ENCODE measurements at regions not wholly inside any gene's neighbourhood (a gene's known extent, or its start where the extent isn't known, plus 50 kb on each side); places are given as distances from the start of the nearest gene placed in this dataset.

- H3K27me3 ChIP-seq (replicated peaks; ENCODE audit: insufficient read depth): no peaks in the 10 kb centered on the region
- H3K4me1 ChIP-seq (ENCODE audit: control insufficient read depth in 1 of 2, low read depth in 2 of 2): no peaks in the 10 kb centered on the region
- ATAC-seq (ENCODE audit: insufficient number of reproducible peaks, low FRiP score, low read depth) (no peak), DNase-seq (ENCODE audit: low spot score) (no peak)
- H3K9me3 ChIP-seq: no peaks in the 10 kb centered on the region
- TF ChIP-seq CTCF (IDR thresholded peaks at IDR 0.05): no peak
- no peak overlapping the region for H3K27ac ChIP-seq
- no peaks in the 10 kb centered on the region for H3K36me3 ChIP-seq
- H3K4me3 ChIP-seq: no peak overlapping the region
Measured at GRCh38 chr18:66826211-66826610, 222.3 kb upstream of the CDH19 start.

GRCh38 chr18:66825347-66825746 is 221.5 kb upstream of the CDH19 start:
- H3K36me3 ChIP-seq: no peaks in the 10 kb centered on the region
- no peaks in the 10 kb centered on the region for H3K9me3 ChIP-seq
- no peak overlapping the region for H3K4me3 ChIP-seq
- TF ChIP-seq CTCF (IDR thresholded peaks at IDR 0.05): no peak
- no peaks in the 10 kb centered on the region for H3K4me1 ChIP-seq (ENCODE audit: control insufficient read depth in 1 of 2, low read depth in 2 of 2)
- ATAC-seq (ENCODE audit: insufficient number of reproducible peaks, low FRiP score, low read depth) (no peak), DNase-seq (ENCODE audit: low spot score) (no peak)
- no peak overlapping the region for H3K27ac ChIP-seq
- no peaks in the 10 kb centered on the region for H3K27me3 ChIP-seq (replicated peaks; ENCODE audit: insufficient read depth)

GRCh38 chr18:66819235-66819634 is 215.3 kb upstream of the CDH19 start:
- no peak overlapping the region for H3K27ac ChIP-seq
- DNase-seq (ENCODE audit: low spot score) (no peak), ATAC-seq (ENCODE audit: insufficient number of reproducible peaks, low FRiP score, low read depth) (no peak)

GRCh38 chr18:66813138-66813537 is 209.2 kb upstream of the CDH19 start:
- ATAC-seq (ENCODE audit: insufficient number of reproducible peaks, low FRiP score, low read depth) (no peak), DNase-seq (ENCODE audit: low spot score) (no peak)
- Histone ChIP-seq H3K9me3 (no peaks in the 10 kb centered on the region), H3K27ac (no peak overlapping the region), H3K36me3 (no peaks in the 10 kb centered on the region), H3K27me3 (replicated peaks; ENCODE audit: insufficient read depth) (no peaks in the 10 kb centered on the region), H3K4me1 (ENCODE audit: control insufficient read depth in 1 of 2, low read depth in 2 of 2) (no peaks in the 10 kb centered on the region), H3K4me3 (no peak overlapping the region)
- TF ChIP-seq CTCF (IDR thresholded peaks at IDR 0.05): no peak

More at GRCh38 chr18:66819235-66819634, 215.3 kb upstream of the CDH19 start:
- Histone ChIP-seq H3K4me3 (no peak overlapping the region), H3K27me3 (replicated peaks; ENCODE audit: insufficient read depth) (no peaks in the 10 kb centered on the region), H3K4me1 (ENCODE audit: control insufficient read depth in 1 of 2, low read depth in 2 of 2) (no peaks in the 10 kb centered on the region), H3K9me3 (no peaks in the 10 kb centered on the region), H3K36me3 (no peaks in the 10 kb centered on the region)
- TF ChIP-seq CTCF (IDR thresholded peaks at IDR 0.05): no peak

GRCh38 chr18:66795051-66795450 is 191.2 kb upstream of the CDH19 start:
- no peaks in the 10 kb centered on the region for H3K36me3 ChIP-seq
- no peaks in the 10 kb centered on the region for H3K9me3 ChIP-seq
- H3K27ac ChIP-seq: no peak overlapping the region
- H3K4me1 ChIP-seq (ENCODE audit: control insufficient read depth in 1 of 2, low read depth in 2 of 2): no peaks in the 10 kb centered on the region
- TF ChIP-seq CTCF (IDR thresholded peaks at IDR 0.05): no peak
- no peaks in the 10 kb centered on the region for H3K27me3 ChIP-seq (replicated peaks; ENCODE audit: insufficient read depth)
- no peak overlapping the region for H3K4me3 ChIP-seq
- ATAC-seq (ENCODE audit: insufficient number of reproducible peaks, low FRiP score, low read depth) (no peak), DNase-seq (ENCODE audit: low spot score) (no peak)

Data from thoracic aorta (tissue), 2 donors.